HG03139 (cell line): ENCODE measurements at regions not wholly inside any gene's neighbourhood (a gene's known extent, or its start where the extent isn't known, plus 50 kb on each side); places are given as distances from the start of the nearest gene placed in this dataset.

ENCODE experiments used
- ATAC-seq: cut with Tn5 transposase; IDR thresholded peaks from one replicate; pipeline ENCODE4 v1.9.1; 2021; ENCODE audit not compliant: unreplicated experiment

DNA sequence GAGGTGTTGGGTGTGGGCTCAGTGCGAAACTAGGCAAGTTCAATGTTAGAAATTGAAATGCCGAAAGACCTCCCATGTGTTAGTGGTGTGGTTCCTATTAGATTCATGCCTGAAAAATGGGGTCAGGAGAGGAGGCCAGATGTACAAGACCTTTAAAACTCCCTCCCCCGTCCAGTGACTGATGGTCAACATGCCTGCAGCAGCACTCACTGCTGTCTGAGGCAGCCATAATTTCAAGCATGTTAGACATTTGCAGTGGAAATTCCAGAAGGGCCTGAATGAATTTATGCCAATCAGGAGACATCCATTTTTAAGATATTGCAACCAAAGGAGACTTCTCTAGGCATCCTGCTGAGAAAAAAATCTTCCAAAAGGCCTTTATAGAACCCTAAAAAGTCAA is 426.9 kb upstream of the NBEA start:
- no peak for ATAC-seq

DNA sequence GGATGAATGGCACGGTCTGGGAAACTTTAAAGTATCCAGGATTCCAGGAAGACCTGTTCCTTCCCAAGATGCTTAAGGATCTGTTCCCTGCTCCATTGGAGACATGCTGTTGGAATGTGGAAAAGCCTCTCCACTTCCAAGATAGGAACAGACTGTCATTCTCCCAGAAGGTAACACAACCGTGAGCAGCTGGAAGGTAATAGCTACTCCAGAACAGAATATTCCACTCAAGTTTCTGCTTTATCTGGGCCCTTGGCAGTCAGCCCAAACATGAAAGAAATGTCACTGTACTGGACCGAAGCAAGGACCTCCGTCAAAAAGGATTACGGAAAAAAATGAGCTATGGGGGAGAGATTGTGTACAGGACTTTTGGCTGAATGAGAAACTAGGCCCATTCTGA is 420.9 kb upstream of the NBEA start:
- ATAC-seq, result no peak

DNA sequence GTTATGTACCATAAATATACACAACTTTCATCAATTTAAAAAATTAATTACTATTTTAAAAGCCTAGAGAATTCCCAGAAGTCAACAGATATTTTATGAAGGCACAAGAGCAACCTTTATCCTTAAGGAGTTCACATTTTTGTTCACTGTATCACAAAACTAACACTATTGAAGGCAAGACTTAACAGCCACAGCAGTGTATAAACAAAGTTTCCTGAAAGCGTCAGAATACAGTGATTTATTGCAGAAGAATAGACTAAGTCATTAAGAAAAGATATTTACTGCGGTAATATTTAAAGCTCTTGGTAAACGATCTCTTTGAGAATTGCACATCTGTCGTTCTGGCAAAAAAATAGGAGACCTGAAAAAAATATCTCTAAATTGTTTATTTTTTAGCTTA is 419.3 kb upstream of the NBEA start:
- ATAC-seq, result no peak

DNA sequence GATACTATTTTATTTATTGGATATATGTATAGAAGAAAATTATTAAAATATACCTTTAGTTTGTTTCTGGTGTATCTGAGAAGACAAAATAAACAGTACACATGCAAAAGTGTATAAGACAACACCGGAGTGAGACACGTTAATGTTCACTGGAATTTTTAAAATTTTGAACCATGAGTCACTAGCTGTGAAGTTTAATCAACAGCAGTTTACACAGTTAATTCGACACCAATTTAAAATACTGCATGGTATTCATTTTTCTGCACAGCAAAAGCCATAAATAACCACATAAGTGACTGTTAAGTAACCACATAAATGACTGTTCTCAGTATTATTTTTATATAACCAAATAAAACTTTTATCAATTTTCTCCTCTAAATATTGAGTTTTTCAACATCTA is 418.7 kb upstream of the NBEA start:
- no peak for ATAC-seq

DNA sequence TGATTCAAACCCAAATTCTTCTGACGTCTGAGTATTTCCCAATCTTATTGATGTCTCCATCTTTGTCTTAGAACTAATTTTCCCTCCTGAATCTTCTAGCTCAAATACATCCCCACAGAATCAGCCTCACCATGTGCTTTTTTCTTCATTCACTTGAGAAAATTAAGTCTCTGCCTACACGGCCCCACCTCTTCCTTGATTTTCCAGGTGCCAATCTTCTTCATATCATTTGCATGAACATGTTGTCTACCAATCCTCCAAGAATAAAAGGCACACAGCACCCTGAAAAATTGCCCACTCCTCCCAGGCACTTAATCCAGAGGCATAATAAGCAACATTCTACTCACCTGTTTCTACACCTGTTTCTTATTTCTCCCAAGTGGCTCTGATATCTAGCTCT is 408.1 kb upstream of the NBEA start:
- ATAC-seq, result no peak

DNA sequence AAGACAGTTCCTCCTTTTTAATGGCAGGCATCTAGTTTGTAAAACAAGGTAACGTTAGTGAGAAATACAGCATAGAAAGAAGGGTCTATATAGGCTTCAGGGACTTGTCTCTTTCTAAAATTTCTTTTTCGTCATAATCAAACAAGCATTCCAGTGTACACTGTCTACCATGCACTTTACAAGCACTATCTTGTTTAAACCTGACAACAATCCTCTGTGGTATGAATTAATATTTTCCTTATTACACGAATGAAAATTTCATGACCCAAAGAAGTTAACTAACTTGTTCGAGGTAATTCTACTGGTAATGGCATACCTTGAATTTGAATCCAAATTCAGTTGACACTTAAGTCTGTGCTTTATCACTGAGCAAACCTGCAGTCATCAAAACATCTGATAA is 399.7 kb upstream of the NBEA start:
- ATAC-seq, result no peak

DNA sequence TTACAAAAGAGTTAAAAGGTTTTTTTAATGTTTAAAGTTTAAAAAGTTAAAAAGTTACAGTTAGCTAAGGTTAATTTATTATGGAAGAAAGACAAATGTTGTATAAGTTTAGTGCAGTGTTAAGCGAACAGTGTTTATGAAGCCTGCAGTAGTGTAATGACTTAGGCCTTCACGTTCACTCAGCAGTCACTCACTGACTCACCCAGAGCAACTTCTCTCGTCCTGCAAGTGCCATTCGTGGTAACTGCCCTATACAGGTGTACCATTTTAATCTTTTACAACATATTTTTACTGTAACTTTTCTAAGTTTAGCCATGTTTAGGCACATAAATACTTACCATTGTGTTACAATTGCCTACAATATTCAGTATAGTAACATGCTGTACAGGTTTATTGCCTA is 398.2 kb upstream of the NBEA start:
- no peak for ATAC-seq

DNA sequence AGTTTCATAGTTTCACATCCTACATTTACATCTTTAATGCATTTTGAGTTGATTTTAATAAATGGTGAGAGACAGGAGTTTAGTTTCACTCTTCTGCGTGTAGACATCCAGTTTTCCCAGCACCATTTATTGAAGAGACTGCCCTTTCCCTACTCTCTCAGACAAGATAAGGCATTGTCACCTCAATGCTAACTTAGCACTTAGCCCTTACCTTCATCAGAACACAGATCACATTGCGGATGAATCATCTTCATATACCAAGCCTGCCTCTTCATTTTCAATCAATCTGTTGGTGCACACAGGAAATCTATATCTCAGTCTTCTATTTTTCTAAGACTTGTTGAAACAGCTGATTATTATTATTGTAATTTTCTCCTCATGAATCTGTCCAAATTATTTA is 396.6 kb upstream of the NBEA start:
- ATAC-seq, result no peak

DNA sequence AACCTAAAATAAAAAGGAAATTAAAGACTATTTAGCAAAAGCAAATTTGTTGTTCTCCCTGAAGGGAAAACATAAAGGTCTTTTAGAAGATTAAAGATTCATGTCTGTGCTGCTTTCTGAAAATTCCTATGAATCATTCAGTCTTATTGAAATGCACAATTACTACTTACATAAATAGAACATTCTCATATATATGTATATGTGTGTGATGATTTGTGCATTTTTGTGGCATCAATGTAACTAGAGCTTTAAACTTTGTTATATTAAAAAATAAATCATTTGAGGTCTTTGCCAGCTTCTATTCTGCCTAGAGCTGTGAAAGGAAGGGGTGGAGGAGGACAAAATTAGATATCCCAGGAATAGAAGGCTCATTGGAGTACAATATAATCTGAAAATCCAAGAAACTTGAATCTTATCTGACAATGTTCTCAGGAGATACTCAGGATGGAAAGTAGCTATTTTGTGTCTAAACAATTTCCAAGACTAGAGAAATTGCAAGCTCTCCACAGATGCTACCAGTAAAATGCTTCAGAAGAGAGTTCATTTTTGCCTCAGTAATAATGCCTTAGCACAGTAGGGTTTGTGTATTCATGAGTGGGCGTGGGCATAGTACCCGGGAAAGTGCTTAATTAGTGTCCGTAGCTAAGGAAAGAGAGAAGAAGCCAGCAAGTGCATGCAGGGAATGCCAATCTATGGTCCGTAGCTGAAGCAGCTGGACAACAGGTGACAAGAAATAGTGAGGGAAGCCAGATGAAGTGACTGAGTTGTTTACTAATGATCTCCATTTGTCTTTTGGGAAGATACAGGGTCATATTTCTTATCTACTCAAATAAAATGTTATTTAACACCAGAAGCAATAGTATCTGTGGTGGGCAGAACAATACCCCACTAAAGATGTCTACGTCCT is 395.5 kb upstream of the NBEA start:
- ATAC-seq, result no peak

DNA sequence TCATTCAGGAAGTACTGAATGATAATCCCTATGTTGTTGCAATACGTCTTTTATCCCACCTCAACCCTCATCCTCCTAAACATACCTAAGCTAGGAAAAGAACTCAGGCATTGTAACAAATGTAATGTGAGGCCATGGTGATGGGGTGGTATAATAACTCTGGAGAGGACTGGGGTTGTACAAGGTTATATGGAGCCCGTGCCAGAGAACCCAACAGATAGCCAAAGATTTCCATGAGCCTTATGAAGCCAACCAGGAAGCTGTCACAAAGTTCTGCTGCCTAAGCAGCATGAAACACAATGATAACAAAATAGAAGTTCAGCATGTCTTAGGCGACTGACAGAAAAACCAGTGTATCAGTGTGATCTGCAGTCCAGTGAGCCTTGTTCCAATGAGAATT is 394.1 kb upstream of the NBEA start:
- no peak for ATAC-seq

DNA sequence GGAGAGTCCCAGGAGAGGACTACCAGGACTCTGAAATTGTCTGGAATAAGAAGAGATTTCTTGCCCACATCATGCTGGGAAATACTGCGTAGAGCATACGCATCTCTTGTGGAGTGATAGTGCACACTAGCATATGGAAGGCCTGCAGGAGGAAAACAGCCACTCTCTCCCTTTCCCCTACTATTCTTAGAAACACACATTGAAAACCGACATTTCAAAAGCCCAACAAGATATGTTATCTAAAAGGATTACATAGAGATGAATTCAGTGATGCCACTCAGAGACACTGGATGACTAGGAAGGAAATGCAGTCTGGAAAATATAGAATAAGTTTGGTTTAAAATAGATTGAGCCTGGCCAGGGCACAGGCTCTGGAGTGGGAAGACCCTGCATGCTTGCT is 388.7 kb upstream of the NBEA start:
- no peak for ATAC-seq

DNA sequence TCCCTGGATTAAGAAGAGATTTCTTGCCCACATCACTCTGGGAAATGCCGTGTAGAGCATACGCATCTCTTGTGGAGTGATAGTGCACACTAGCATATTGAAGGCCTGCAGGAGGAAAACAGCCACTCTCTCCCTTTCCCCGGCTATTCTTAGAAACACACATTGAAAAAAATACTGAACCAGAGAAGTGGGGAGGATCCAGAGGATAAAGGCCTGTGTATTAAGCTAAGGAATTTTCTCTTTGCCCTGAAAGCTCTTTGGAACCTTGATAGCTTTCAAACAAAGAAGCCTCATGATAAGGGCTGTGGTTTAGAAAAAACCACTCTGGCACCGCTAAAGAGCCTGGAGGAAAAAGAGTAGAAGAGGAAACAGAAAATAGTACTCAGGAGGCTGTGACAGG is 386.1 kb upstream of the NBEA start:
- ATAC-seq, result no peak

DNA sequence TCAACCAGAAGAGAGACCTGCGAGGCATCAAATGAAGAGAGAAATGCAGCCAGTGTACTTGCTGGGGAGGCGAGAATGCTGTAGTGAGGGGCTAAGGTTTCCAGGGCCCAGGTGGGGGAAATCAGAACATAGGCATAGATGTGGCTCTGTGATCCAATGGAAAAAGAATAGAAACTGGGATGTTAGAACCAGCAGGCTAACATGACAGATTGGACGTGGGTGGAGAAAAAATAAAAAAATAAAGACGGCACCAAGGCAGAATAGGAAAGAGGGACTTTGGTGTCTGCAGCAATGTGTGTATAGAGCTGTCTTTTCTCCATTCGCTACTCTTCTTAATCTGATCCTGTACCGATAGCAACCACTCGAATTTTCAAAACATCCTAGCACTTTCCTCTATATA is 381.0 kb upstream of the NBEA start:
- ATAC-seq, result no peak

DNA sequence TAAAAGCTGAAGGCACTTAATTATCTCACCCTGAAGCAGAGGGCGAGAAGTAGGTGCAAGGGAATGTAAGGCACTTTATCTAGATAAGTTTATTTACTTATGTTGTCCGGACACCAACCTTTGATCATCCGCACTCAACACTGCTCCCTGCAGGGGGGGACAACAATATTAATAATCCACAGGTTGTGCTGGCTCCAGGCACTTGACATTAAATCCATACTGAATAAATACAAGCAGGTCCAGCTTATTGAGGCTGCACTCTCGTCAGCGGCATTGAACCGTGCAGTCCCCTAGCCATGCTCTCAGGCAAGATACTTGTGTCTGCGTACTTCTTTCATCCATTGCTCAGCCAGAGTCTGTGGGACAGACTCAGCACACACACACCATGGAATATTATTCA is 374.5 kb upstream of the NBEA start:
- no peak for ATAC-seq

DNA sequence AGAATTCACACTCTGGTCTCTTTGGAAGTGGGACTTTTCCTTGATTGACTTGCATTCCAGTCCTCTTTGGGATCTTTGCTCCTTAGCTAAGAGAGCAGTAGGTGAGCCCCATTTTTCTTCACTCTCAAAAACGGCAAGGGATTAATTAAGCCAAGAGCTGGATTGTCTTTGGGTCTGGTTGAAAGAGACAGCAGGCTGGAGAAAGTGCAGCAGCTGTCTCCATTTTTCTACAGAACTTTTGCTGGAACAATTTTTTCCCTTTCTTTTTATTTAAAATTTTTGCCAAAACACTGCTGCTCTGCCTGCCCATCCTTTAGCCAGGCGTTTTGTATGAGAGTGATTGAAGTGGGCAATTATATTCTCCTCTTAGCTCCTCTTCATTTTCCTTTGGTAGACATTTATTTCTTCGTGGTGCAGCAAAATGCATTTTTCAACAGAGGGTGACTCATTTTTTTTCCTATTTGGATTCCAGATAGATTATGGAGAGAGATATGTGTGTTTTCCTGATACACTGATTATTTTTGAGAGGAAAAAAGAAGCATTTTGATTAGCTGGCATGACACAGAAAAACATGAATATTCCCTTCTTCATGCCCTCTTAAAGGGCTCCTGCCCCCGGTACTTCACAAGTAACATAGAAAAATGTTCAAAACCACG is 371.2 kb upstream of the NBEA start:
- ATAC-seq, result no peak

DNA sequence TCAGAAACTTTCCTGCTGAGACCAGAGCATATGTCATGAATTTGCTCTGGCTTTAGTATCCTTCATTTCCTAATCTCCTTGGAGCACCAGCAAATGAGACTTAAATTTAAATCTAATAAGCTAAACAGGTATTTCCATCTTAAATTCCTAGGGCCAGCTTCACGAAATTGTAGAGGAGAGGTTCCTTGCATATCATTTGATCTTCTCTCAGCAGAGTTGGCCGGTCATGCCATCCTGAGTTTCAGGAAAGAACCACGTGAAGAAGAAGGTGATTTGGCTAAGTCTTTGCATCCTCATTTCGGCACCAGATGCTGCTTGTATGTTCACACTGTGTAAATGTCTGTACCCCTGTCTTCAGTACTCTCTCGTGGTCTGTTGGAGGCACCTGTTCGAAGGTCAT is 370.4 kb upstream of the NBEA start:
- ATAC-seq, result no peak

DNA sequence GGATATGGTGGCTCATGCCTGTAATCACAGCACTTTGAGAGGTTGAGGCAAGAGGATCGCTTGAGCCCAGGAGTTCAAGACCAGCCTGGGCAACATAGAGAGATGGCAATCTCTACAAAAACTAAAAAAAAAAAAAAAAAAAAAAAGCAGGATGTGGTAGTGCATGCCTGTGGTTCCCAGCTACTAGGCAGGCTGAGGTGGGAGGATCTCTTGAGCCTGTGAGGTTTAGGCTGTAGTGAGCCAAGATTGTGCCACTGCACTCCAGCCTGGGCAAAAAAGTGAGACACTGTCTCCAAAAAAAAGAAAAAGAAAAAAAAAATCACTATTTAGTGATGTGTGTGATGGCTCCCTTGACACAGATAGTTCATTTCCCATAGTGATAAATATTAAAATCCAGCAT is 365.0 kb upstream of the NBEA start:
- ATAC-seq, result no peak

DNA sequence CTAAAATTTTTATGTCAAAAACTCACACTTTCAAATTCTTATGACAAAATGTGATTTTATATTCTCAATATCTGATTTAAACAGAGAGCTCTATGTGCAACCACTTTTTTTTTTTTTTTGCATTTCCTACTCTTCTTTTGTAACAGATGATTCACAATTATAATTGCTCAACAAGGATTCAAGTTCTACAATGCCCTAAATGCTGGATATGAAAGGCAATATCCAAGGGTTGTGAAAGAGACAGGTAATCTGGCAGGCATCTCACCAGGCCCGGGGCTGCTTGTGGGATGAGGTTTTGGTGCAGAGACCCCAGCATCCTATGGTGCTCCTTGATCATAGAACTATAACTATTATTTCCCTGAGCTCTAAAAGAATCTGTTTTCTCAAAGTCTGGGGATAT is 363.6 kb upstream of the NBEA start:
- ATAC-seq, result no peak

DNA sequence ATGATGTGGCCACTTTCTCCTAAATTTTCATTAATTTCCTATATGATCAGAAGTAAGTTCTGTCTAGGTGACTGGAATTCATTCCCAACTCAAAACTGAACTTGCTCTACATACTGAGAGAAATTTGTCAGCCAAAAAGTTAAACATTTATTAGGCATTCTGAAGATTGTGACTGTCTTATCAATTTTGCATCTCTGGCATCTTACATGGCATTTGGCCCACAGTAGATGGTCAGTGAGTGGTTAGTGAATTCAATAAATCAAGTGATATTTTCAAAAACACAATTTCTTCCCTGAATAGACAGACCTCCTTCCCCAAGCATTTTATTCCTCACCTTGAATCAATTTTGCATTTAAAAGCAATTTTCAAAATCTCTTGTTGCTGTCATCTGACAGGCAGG is 363.2 kb upstream of the NBEA start:
- ATAC-seq, result no peak

DNA sequence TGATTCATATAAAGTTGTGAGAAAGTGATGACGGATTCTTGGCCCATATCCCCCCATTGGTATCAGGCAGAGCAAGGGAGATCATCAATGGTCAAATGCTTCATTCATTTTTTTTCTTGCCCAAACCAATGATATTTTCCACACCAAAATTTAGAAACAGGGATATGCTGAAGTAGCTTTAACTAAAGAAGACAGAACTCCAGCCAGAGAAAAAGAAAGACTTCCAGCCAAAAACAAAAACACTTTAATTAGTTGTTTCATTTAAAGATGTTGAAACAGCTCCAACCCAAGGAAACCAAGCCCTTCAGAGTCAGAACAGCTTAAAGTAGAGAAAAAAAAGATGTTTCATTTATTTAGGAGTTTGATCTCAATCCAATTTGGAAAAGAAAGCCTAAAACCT is 358.9 kb upstream of the NBEA start:
- no peak for ATAC-seq

DNA sequence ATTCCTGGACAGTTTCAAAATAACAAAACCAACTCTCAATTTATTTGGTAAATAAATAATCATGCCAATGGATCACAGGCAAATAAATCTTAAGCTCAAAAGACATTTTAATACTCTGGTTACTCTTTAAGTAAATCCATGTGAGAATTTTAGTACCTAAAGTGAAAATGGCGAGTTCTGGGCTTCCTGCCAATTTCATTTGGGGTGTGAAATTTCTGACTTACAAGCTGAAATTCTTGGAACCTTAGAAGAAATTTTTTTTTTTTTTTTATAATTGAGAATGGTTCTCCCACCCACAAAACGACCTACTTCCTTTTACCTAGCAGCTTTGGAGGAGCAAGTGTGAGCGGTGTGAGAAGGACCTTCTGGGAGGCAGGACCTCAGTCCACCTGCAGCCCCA is 354.5 kb upstream of the NBEA start:
- no peak for ATAC-seq

DNA sequence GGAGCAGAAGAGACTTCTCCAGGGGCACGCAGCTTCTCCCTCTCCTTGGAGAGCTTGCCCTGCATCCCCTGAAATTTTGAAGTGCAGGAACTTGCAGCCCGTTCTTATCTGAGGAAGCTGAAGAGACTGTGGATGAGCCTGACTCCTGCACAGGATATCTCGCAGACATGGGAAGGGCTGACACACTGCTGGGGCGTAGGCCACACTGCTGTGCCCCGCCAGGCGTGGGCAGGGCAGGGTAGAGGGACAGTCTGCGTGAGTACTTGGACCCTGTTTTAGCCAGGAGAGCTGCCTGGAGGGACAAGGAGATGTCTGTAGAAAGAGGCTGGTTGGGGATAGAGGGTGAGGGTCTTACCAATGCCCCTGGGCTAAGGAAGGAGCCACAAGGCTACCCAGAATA is 353.7 kb upstream of the NBEA start:
- ATAC-seq, result no peak

DNA sequence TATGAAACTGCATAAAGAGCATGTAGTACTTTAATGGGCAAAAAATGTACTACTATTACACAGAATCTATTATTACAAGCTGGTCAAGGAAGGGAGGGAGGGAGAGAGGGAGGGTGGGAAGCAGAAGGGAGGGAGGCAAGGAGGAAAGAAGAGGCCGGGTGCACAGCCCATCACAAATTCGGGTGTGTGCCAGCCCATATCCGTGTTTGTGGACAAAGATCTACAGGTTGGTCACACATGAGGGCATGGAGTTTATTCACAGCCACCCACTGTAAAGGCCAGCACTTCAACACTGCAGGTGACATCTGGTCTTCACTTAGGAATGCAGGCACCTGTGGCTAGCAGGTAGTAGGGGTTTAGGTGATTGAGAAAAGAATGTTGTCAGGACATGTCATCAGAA is 352.5 kb upstream of the NBEA start:
- no peak for ATAC-seq
